ENCODE measurements at regions not wholly inside any gene's neighbourhood (a gene's known extent, or its start where the extent isn't known, plus 50 kb on each side); places are given as distances from the start of the nearest gene placed in this dataset.

- no peaks in the 10 kb centered on the region for H3K36me3 ChIP-seq
- no peak overlapping the region for H3K4me3 ChIP-seq
- H3K27me3 ChIP-seq, result no peaks in the 10 kb centered on the region
- no peak for TF ChIP-seq POLR2A (IDR thresholded peaks at IDR 0.05)
- TF ChIP-seq, protein P1, sequence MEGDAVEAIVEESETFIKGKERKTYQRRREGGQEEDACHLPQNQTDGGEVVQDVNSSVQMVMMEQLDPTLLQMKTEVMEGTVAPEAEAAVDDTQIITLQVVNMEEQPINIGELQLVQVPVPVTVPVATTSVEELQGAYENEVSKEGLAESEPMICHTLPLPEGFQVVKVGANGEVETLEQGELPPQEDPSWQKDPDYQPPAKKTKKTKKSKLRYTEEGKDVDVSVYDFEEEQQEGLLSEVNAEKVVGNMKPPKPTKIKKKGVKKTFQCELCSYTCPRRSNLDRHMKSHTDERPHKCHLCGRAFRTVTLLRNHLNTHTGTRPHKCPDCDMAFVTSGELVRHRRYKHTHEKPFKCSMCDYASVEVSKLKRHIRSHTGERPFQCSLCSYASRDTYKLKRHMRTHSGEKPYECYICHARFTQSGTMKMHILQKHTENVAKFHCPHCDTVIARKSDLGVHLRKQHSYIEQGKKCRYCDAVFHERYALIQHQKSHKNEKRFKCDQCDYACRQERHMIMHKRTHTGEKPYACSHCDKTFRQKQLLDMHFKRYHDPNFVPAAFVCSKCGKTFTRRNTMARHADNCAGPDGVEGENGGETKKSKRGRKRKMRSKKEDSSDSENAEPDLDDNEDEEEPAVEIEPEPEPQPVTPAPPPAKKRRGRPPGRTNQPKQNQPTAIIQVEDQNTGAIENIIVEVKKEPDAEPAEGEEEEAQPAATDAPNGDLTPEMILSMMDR (IDR thresholded peaks at IDR 0.05), result no peak
- no peak overlapping the region for H3K27ac ChIP-seq
- ATAC-seq (no peak), DNase-seq (no peak)
- intact Hi-C loops (cut with DNase I), result no loop called here
- peaks cover 0 to under 1% (median 0%) of the 10 kb centered on the region in 12 donors for H3K4me1 ChIP-seq
- H3K9me3 ChIP-seq, result peaks cover 0 to 30% (median 11%) of the 10 kb centered on the region in 12 donors
These were observed 144.0 kb upstream of the FBXO33 start for GRCh38 chr14:39576258-39576657.

GRCh38 chr14:39568809-39569538 lies 136.7 kb upstream of the FBXO33 start:
- DNase-seq (no peak), ATAC-seq (no peak)
- H3K4me1 ChIP-seq, result peaks cover 0 to 3% (median 0%) of the 10 kb centered on the region in 12 donors
- no peaks in the 10 kb centered on the region for H3K36me3 ChIP-seq
- H3K4me3 ChIP-seq, result no peak overlapping the region
- no peak for TF ChIP-seq POLR2A (IDR thresholded peaks at IDR 0.05)
- TF ChIP-seq, protein P1 (IDR thresholded peaks at IDR 0.05), result no peak
- peaks cover 0 to 6% (median 0%) of the 10 kb centered on the region in 12 donors for H3K9me3 ChIP-seq
- intact Hi-C loops (cut with DNase I), result no loop called here
- 33 to 47% (median 38%) methylated on average over 4 of the region's 4 CpGs for WGBS, 4 donors
- H3K27ac ChIP-seq, result no peak overlapping the region
- no peaks in the 10 kb centered on the region for H3K27me3 ChIP-seq

- no peak for ATAC-seq
- WGBS, 4 donors, result 62 to 70% (median 67%) methylated on average over 2 of the region's 2 CpGs
- TF ChIP-seq, protein P1 (IDR thresholded peaks at IDR 0.05), result no peak
- no peak for TF ChIP-seq POLR2A (IDR thresholded peaks at IDR 0.05)
These were observed 134.6 kb upstream of the FBXO33 start for GRCh38 chr14:39566795-39567194.

GRCh38 chr14:39563361-39563760 lies 131.1 kb upstream of the FBXO33 start:
- intact Hi-C loops (cut with DNase I), result no loop called here
- 59 to 80% (median 62%) methylated on average over 1 of the region's 1 CpG for WGBS, 4 donors
- no peak for DNase-seq
- TF ChIP-seq, protein P1 (IDR thresholded peaks at IDR 0.05), result no peak
- TF ChIP-seq POLR2A (IDR thresholded peaks at IDR 0.05), result no peak
- ATAC-seq, result no peak
- Histone ChIP-seq H3K4me1 (no peaks in the 10 kb centered on the region), H3K27me3 (no peaks in the 10 kb centered on the region), H3K9me3 (peaks cover 0 to 19% (median 12%) of the 10 kb centered on the region in 12 donors), H3K4me3 (no peak overlapping the region), H3K36me3 (no peaks in the 10 kb centered on the region), H3K27ac (no peak overlapping the region)

More at GRCh38 chr14:39566795-39567194, 134.6 kb upstream of the FBXO33 start:
- Histone ChIP-seq H3K27ac (no peak overlapping the region), H3K36me3 (no peaks in the 10 kb centered on the region), H3K27me3 (no peaks in the 10 kb centered on the region), H3K9me3 (peaks cover 0 to 5% (median 0%) of the 10 kb centered on the region in 12 donors), H3K4me3 (no peak overlapping the region), H3K4me1 (peaks cover 0 to 3% (median 0%) of the 10 kb centered on the region in 12 donors)
- intact Hi-C loops (cut with DNase I), result no loop called here
- no peak for DNase-seq
